8988T (cell line): ENCODE measurements at regions not wholly inside any gene's neighbourhood (a gene's known extent, or its start where the extent isn't known, plus 50 kb on each side); places are given as distances from the start of the nearest gene placed in this dataset.

Experiments used
- DNase-seq: peaks from one replicate; pipeline ENCODE4 v3.0.0; 2011

- no peak for DNase-seq
These were observed 1505.6 kb upstream of the ZEB2 start for GRCh38 chr2:146025519-146025918.

GRCh38 chr2:146024212-146024743 lies 1504.4 kb upstream of the ZEB2 start:
- no peak for DNase-seq

GRCh38 chr2:146004462-146004861 lies 1484.5 kb upstream of the ZEB2 start:
- no peak for DNase-seq

GRCh38 chr2:146003337-146003736 lies 1483.4 kb upstream of the ZEB2 start:
- no peak for DNase-seq

- no peak for DNase-seq
These were observed 1475.0 kb upstream of the ZEB2 start for GRCh38 chr2:145994910-145995309.

- no peak for DNase-seq
These were observed 1472.7 kb upstream of the ZEB2 start for GRCh38 chr2:145992572-145992971.

- DNase-seq = no peak
These were observed 1467.9 kb upstream of the ZEB2 start for GRCh38 chr2:145987793-145988192.

GRCh38 chr2:145985517-145985916 lies 1465.6 kb upstream of the ZEB2 start:
- DNase-seq = no peak

- no peak for DNase-seq
These were observed 1464.7 kb upstream of the ZEB2 start for GRCh38 chr2:145984580-145984979.

- no peak for DNase-seq
These were observed 1460.4 kb upstream of the ZEB2 start for GRCh38 chr2:145980318-145980717.

GRCh38 chr2:145975406-145975805 lies 1455.5 kb upstream of the ZEB2 start:
- DNase-seq = no peak

GRCh38 chr2:145961846-145962245 lies 1441.9 kb upstream of the ZEB2 start:
- DNase-seq = no peak

GRCh38 chr2:145960479-145961163 lies 1440.7 kb upstream of the ZEB2 start:
- no peak for DNase-seq

- DNase-seq = no peak
These were observed 1438.7 kb upstream of the ZEB2 start for GRCh38 chr2:145958611-145959010.

GRCh38 chr2:145957929-145958328 lies 1438.0 kb upstream of the ZEB2 start:
- no peak for DNase-seq

- no peak for DNase-seq
These were observed 1420.0 kb upstream of the ZEB2 start for GRCh38 chr2:145939949-145940348.

GRCh38 chr2:145935016-145935415 lies 1415.1 kb upstream of the ZEB2 start:
- no peak for DNase-seq

- no peak for DNase-seq
These were observed 1412.0 kb upstream of the ZEB2 start for GRCh38 chr2:145931781-145932395.

GRCh38 chr2:145930318-145930717 lies 1410.4 kb upstream of the ZEB2 start:
- DNase-seq = no peak

GRCh38 chr2:145927131-145927950 lies 1407.4 kb upstream of the ZEB2 start:
- DNase-seq = no peak

- no peak for DNase-seq
These were observed 1405.7 kb upstream of the ZEB2 start for GRCh38 chr2:145925591-145925990.

GRCh38 chr2:145919477-145919876 lies 1399.6 kb upstream of the ZEB2 start:
- DNase-seq = no peak

- DNase-seq = no peak
These were observed 1399.0 kb upstream of the ZEB2 start for GRCh38 chr2:145918951-145919350.

- DNase-seq = no peak
These were observed 1396.9 kb upstream of the ZEB2 start for GRCh38 chr2:145916799-145917198.
